GM10266 (cell line): ENCODE measurements at regions not wholly inside any gene's neighbourhood (a gene's known extent, or its start where the extent isn't known, plus 50 kb on each side); places are given as distances from the start of the nearest gene placed in this dataset.
"Not testable (repeated sequence)": the region's sequence is repeated elsewhere in the genome, so short reads cannot be mapped to it uniquely, and the experiment has no call there.

Experiments used
- DNase-seq: peaks from one replicate; pipeline ENCODE4 v3.0.0; 2012; ENCODE audit errors: extremely low spot score
- TF ChIP-seq, protein P1 (sequence below): IDR thresholded peaks from 2 replicates; pipeline ENCODE4 v1.5.1; 2012; ENCODE audit warnings: mild to moderate bottlenecking, low read depth; ENCODE audit not compliant: control insufficient read depth, insufficient read depth; ENCODE audit errors: missing control alignments

DNA sequence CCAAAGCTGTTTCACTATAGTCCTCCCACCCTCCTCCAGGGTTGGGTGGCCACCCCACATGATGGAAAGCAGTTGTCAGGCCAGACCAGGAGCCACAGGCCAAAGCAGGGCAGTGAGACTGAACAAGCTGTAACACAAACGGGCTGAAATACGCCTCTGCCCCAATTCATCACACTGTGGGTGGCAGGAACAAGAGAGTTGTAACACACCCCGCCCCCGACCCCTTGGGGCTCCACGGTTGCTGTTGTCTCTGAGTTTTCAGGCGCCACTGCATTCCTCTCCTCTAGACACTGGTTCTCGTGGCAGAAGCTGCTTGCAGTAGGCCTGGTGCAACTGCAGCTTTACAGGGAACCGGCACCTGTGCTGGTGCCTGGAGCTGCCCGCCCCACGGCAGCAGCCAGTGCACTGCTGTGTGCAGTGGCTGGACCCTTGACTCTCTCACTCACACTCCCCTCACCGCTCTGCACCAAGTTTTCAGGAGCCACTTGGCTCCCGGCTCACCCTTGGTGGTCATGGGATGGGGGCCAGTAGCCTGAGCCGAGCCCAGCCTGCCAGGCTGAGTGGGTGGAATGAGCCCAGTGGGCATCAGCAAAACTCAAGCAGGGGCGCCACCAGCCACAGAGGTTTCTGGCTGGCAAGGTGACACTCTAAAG, 1314.5 kb upstream of the MIR17HG start:
- DNase-seq: no peak

DNA sequence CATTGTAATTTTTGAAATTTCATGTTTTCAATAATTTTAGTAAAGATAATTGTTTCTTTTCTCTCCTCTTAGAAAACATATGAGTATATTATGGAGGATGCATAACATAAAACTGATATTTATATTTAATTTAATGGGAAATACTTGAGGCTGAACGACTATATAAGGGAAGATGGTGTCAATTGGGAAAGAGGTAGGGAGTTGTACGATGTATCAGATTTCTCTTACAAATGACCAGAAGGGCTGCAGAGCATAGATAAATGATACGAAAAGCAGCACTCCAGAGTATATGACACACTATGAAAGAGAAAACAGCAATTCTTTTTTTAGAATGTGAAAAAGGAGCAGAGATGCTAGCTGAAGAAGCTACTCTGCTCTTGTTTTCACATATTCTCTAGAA, 1308.0 kb upstream of the MIR17HG start:
- DNase-seq: no peak
- TF ChIP-seq, protein P1, sequence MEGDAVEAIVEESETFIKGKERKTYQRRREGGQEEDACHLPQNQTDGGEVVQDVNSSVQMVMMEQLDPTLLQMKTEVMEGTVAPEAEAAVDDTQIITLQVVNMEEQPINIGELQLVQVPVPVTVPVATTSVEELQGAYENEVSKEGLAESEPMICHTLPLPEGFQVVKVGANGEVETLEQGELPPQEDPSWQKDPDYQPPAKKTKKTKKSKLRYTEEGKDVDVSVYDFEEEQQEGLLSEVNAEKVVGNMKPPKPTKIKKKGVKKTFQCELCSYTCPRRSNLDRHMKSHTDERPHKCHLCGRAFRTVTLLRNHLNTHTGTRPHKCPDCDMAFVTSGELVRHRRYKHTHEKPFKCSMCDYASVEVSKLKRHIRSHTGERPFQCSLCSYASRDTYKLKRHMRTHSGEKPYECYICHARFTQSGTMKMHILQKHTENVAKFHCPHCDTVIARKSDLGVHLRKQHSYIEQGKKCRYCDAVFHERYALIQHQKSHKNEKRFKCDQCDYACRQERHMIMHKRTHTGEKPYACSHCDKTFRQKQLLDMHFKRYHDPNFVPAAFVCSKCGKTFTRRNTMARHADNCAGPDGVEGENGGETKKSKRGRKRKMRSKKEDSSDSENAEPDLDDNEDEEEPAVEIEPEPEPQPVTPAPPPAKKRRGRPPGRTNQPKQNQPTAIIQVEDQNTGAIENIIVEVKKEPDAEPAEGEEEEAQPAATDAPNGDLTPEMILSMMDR: no peak

More for the DNA sequence above, 1314.5 kb upstream of the MIR17HG start:
- TF ChIP-seq, protein P1: no peak

DNA sequence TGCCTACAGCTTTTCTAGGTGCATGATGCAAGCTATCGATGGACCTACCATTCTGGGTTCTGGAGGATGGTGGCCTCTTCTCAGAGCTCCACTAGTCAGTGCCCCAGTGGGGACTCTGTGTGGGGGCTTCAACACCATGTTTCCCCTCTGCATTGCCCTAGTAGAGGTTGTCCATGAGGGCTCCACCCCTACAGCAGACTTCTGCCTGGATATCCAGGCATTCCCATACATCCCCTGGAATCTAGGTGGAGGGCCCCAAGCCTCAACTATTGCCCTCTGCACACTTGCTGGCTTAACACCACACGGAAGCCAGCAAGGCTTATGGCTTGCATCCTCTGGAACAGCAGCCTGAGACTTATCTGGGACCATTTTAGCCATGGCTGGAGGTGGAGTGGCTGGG, 1299.9 kb upstream of the MIR17HG start:
- DNase-seq: no peak
- TF ChIP-seq, protein P1: no peak

DNA sequence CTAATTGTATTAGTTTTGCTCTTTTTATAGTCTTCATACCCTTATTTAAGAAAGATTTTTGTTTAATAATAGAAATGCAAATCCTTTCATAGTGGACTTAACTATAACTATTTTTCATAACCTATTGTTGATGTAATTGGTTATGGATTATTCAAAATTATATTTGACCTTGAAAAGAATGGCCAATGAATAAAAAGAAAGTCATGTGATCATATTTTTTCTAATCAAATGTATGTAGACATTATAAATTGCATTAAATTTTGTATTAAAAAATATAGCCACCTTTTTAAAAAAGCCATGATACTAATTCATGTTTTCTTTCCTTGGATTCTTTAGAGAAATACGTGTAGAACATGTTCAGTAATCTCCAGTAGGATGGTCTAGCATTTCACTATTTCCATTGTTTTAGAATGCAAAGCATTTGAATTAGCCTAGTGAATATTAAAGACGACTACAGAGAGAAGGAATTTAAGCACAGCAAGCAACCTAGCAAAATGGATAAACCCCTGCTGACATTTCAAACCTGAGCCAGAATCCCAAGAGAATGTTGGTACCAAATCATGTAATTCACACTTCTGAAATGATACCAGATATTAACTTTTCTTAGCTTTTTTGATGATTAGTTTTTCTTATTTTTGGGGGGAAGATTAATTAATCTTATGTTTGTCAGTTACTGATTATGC, 1297.4 kb upstream of the MIR17HG start:
- TF ChIP-seq, protein P1: no peak
- no peak for DNase-seq

DNA sequence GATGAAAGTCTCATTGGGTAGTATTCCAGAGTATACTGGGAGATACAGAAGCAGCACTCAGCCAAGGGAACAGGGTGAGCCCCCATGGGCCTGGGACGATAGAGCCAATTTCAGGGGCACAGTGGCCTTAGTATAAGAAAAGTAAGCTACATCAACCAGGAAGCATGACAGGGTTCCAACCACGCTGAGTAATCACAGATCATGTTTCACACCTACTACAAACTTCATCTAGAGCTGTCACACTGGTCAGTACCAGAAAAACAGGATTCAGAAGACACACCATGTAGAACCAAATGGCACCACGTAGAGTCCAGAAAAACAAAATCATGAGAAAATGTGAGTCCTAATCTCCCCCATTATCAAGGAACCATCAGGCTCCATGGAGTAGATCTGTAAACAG, 1292.4 kb upstream of the MIR17HG start:
- DNase-seq: no peak
- TF ChIP-seq, protein P1: no peak

DNA sequence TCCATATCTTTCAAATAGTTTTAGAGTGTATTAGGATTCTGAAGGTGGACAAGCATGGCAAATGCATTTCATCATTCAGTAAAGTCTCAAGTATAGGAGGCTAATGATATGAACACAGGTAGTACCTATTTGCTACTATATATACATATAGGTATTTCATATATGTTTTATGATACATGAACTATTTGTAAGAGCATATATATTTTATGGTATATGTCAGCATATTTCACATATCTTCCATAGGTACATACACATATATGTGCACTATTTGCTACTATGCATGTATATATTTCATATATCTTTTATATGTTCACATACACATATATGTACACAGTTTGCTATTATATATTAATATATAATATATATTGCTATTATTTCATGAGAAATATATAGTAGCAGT, 1291.7 kb upstream of the MIR17HG start:
- TF ChIP-seq, protein P1: no peak

DNA sequence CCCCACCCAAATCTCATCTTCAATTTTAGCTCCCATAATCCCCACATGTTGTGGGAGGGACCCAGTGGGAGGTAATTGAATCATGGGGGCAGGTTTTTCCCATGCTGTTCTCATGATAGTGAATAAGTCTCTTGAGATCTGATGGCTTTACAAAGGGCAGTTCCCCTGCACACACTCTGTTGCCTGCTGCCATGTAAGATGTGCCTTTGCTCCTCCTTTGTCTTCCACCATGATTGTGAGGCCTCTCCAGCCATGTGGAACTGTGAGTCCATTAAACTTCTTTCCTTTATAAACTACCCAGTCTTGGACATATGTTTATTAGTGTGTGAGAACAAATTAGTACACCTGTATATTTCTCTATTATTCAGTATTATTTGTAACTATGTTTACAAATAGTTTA, 1283.3 kb upstream of the MIR17HG start:
- DNase-seq: not testable (repeated sequence)

More for the DNA sequence above, 1291.7 kb upstream of the MIR17HG start:
- no peak for DNase-seq
